ENCODE measurements at regions not wholly inside any gene's neighbourhood (a gene's known extent, or its start where the extent isn't known, plus 50 kb on each side); places are given as distances from the start of the nearest gene placed in this dataset.

- TF ChIP-seq PRDM10 (IDR thresholded peaks at IDR 0.05; ENCODE audit: partially characterized antibody) (no peak), KDM1A (IDR thresholded peaks at IDR 0.05) (no peak), TFE3 (CRISPR knock-in tag; IDR thresholded peaks at IDR 0.05) (no peak), NFIC (IDR thresholded peaks at IDR 0.05) (no peak), ZNF764 (CRISPR knock-in tag; IDR thresholded peaks at IDR 0.05; ENCODE audit: low read depth) (no peak), C11orf30 (IDR thresholded peaks at IDR 0.05; ENCODE audit: low read depth) (peak; percentile 86), NRF1 (conservative IDR thresholded peaks at IDR 0.05 in 1 of 2, IDR thresholded peaks at IDR 0.05 in 1 of 2) (no peak), CREB5 (CRISPR knock-in tag; IDR thresholded peaks at IDR 0.05) (no peak), DDX20 (tag; IDR thresholded peaks at IDR 0.05; ENCODE audit: low read depth) (no peak), CBX2 (IDR thresholded peaks at IDR 0.05; ENCODE audit: insufficient read depth, low read length, poor library complexity, severe bottlenecking) (no peak), GATAD2A (IDR thresholded peaks at IDR 0.05) (no peak), ZNF316 (IDR thresholded peaks at IDR 0.05) (peak; percentile 94), ZNF507 (tag; conservative IDR thresholded peaks at IDR 0.05) (no peak), ZNF717 (CRISPR knock-in tag; IDR thresholded peaks at IDR 0.05) (no peak), ZFPM2 (CRISPR knock-in tag; IDR thresholded peaks at IDR 0.05) (no peak), DLX4 (CRISPR knock-in tag; IDR thresholded peaks at IDR 0.05) (no peak), NFE2L1 (tag; IDR thresholded peaks at IDR 0.05; ENCODE audit: borderline replicate concordance, low read depth) (peak; percentile 72), BMI1 (IDR thresholded peaks at IDR 0.05; ENCODE audit: low read length) (no peak), MAFK (IDR thresholded peaks at IDR 0.05; ENCODE audit: low read length) (peak; percentile 85), ZBTB49 (CRISPR knock-in tag; IDR thresholded peaks at IDR 0.05; ENCODE audit: borderline replicate concordance) (no peak)
These were observed 53.7 kb upstream of the DYRK2 start (continued) for GRCh38 chr12:67594888-67595287.

Data from K562 (cell line).